ENCODE measurements at regions not wholly inside any gene's neighbourhood (a gene's known extent, or its start where the extent isn't known, plus 50 kb on each side); places are given as distances from the start of the nearest gene placed in this dataset.

DNA sequence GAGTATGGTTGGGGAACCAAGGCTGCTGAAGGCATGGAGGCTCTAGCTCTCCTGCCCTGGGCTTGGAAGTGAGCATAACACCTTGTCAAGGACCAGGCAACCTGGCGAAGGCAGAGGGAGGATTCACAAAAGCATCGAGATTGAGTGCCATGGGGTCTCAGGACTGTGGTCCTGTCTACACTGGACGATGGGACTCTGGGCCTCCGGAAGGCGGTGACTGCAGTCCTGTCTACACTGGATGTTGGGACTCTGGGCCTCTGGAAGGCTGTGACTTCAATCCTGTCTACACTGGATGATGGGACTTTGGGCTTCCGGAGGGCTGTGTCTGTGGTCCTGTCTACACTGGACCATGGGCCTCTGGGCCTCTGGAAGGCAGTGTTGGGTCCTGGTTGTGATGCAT, 290.4 kb downstream of the TEX29 start:
- TF ChIP-seq EZH2 (IDR thresholded peaks at IDR 0.05; ENCODE audit: borderline replicate concordance, insufficient read depth, low read length, poor library complexity, severe bottlenecking), result no peak
- no peak for TF ChIP-seq EP300 (conservative IDR thresholded peaks at IDR 0.05; ENCODE audit: poor library complexity, severe bottlenecking)
- TF ChIP-seq TAF1 (IDR thresholded peaks at IDR 0.05; ENCODE audit: low read depth), result no peak
- no peak for TF ChIP-seq RAD21 (conservative IDR thresholded peaks at IDR 0.05)
- TF ChIP-seq SMC3 (conservative IDR thresholded peaks at IDR 0.05; ENCODE audit: poor library complexity), result no peak
